HG03521 (cell line): ENCODE measurements at regions not wholly inside any gene's neighbourhood (a gene's known extent, or its start where the extent isn't known, plus 50 kb on each side); places are given as distances from the start of the nearest gene placed in this dataset.

Experiments used
- ATAC-seq: cut with Tn5 transposase; IDR thresholded peaks from one replicate; pipeline ENCODE4 v1.9.1; 2021; ENCODE audit warnings: mild to moderate bottlenecking, moderate library complexity; ENCODE audit not compliant: unreplicated experiment

DNA sequence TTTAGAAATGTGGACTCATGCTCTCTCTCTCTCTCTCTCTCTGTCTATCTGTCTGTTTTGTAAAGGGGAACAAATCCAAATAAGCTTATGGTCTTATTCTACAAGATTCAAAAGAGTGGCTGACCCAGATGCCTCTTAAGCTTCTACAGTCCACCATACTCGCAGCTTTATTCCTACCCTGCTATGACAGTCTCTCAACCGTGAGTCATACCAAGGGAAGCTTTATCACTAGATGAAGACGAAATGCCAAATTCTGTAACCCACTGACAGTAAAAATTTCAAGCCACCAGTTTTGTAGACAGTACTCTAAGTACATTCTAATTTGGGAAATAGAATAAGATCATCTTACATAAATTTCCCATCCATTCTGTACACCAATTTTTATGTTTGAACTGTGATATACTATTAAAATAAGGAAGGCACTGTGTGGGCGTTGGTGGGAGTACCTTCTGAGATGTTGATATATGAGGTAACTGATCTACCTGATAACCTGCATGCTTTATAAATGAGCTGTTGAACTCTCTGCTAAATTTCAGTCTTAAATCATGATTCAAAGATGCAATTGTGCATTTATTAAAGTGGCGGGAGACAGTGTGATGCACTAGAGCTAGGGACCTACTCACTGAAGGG is 153.2 kb downstream of the KLF6 start:
- no peak for ATAC-seq

DNA sequence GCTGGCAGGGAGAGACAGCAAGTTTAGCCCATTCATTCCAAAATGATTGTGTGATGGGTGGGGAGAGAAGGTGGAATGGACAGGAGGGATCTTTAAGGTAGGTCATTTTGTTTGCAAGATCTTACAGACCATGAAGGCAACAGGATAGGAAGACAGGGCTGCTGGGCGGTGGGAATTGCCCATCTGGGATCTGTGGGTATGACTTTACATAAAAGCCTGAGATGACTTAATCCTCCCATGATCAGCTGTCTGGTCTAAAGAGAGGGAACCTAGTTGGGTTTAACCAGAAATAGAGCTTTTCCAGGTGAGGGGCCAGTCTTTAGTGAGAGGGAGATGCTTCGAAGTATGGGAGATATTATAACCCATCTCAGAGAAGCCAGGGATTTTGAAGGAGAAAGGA is 153.7 kb downstream of the KLF6 start:
- ATAC-seq: no peak

DNA sequence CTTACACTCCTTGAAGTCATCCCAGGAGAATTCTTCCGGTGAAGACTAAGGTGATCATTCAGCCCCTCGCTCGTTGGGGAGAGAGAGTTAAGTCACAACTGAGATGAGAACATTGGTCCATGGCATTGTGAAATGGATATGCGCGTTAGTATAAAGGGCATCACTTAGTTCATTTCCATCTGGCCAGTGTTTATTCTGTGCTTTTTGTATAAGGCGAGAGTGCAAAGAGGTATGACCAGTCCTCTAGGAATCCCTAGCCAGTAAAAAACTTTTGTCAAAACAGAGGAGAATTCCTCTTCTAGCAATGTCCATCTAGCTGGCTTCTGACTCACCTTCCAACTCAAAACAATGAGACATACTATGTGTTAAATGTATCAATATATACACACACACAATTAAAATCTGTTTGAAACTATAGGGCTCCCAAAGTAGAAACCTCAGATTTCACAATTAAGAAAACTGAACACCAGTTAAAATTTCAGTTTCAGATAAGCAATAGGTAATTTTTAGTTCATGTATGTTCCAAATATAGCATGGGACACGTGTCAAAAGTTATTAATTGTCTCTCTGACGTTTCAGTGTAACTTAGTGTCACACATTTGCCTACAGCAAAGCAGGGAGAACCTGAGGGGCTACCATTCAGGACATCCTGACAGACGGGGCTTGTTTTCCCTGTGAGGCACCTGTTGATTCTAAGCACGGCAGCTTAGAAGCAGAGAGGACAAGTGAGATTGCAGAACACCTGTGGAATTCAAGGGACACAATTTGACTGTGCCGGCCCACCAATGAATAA is 158.9 kb downstream of the KLF6 start:
- peak; percentile 64 for ATAC-seq

DNA sequence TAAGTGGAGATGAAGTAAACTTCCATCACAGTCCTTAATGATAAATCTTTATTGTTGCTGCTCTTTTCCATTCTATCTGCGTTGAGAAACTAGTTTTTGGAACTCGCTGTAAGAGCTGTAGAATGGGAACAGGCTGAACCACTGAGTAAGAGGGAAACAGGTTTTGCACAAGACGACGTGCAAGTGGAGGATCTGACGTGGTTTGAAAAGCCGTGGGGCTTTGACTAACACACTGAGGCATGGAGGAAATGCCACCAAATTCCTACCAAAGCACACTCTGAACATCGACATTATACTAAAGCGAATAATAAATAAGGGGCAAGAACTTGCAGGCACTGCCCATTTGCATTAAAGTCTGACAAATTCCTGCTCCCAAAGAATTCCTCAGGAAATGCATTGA is 160.6 kb downstream of the KLF6 start:
- ATAC-seq: no peak

DNA sequence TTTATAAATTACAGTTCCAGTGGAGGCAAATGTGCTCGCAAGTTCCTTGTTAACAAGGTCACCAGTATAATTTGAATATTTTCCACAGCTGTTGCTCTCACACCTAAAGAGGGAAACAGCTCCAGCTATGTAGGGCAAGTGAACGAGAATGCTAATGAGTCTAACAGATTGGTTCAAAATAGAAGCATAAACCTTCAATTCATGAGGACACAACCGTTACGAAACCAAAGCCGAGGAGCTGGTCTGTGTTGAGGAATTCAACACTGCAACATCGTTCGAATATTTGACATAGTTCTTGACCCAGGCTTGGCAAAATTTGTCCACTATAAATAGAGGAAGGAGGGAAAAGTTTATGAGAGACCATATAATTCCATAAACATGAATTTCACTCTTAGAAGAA is 161.3 kb downstream of the KLF6 start:
- ATAC-seq: no peak

DNA sequence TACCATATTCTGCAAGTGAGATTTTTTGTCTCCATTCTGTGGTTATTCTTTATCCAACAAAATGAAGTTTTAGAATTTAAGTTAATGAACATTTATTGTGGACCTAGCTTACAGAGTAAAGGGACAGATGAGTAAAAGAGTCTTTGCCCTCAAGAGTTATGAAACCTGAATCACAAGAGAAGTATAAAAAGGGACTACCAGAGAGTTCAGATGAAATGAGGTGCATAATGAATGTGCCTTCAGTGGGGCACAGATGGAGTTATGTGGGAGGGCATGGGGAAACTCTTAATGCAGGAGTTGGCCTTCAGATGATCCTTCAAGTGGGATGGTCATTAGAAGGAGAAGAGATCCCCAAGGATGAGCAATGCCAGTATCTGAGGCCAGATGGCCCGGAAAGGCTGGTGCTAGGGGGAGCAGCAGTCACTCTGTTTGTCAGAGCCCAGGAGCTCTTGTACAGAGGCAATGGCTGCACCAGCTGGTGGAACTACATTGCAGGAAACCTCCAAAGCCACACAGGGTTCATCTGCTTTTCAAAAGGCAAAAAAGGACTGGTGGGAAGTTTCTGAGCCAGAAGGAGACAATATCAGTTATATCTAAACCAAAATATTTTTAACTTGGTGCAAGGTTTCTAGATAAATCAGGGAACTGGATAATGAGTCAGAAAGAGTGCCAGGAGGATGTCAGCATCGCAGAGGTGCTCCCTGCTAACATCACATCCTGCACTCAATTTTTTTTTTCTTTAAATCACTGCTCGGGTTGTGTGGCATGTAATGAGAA is 162.0 kb downstream of the KLF6 start:
- ATAC-seq: peak; percentile 35

DNA sequence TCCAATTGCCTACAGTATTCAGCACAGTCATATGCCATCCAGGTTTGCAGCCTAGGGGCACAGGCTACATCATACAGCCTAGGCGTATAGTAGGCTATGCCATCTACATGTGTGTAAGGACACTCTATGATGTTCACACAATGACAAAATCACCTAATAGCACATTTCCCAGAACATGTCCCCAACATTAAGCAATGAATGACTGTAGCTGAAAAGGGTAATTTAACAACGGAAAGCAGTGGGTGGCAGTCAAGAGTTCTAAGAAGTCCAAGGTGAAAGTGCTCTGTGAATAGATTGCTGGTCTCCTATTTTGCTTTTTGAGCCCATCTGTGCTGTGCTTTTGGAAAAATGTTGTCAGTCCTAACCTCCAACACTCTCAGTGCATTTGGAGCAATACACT is 162.6 kb downstream of the KLF6 start:
- ATAC-seq: no peak

DNA sequence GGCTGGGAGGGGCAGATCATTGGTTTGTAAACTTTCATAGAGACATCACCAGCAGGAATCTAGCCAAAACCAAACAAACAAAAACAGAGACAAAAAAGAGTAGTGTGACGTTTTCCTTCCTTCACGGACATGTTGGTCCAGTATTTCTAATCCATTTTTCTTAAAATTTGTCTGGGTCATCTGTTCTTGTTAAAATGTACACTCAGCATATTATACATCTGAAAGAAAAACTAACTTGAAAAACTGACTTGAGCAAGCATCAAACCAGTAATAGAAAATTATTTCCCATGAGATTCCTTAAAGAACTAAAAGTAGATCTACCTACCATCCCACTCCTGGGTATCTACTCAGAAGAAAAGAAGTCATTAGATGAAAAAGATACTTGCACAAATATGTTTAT is 164.2 kb downstream of the KLF6 start:
- no peak for ATAC-seq

DNA sequence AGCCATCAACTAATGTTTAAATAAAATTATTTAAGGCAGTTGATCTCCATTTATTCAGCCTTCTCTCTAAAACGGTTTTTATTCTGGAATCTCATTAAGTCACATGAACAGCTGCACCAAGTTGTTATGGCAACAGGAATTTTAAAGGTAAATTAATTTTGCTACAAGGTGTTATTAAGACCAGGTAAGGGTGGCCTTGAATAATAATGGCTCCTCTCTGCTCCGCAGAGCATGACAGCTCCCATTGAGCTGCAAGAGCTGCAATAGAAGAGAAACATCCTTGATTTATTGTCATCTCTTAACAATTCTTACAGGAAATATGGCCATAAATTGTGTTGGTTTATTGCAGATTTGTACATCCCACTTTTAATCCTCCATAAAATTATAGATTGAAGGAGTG is 165.8 kb downstream of the KLF6 start:
- ATAC-seq: no peak

DNA sequence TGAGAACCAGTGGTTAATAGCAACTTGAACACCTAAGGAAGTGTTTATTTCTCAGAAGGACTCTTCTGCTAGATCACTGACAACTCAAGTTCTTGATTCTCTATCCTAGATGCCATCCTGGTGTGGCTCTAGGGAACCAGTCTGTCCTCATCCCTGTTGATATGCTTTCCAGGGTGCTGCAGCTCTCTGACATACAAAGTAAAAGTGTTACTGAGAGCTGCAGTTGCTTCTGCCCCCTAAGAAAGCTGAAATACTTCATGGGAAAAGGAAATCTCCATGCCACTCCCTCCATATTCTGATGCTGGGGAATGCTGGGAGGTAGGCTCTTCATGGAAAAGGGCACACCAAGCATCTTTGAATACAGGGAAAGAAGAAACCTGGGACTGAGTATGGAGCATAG is 168.1 kb downstream of the KLF6 start:
- ATAC-seq: no peak

DNA sequence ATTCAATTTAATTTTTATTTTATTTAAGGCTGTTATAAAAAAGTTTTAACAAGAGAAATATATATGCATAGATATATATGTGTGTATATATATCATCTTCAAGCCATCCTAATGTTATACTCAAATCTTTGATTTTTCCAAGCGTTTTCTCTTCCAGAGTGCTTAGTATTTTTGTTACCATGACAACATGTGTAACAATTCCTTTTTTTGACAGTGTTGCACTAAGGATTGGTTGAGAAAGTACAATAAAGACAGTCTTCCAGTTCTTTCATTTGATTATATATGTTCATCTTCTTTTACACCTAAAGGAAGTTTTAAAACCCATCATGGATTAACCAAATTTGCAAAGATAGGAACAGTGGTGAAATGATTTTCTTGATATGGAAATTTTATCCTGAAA is 171.7 kb downstream of the KLF6 start:
- ATAC-seq: no peak

DNA sequence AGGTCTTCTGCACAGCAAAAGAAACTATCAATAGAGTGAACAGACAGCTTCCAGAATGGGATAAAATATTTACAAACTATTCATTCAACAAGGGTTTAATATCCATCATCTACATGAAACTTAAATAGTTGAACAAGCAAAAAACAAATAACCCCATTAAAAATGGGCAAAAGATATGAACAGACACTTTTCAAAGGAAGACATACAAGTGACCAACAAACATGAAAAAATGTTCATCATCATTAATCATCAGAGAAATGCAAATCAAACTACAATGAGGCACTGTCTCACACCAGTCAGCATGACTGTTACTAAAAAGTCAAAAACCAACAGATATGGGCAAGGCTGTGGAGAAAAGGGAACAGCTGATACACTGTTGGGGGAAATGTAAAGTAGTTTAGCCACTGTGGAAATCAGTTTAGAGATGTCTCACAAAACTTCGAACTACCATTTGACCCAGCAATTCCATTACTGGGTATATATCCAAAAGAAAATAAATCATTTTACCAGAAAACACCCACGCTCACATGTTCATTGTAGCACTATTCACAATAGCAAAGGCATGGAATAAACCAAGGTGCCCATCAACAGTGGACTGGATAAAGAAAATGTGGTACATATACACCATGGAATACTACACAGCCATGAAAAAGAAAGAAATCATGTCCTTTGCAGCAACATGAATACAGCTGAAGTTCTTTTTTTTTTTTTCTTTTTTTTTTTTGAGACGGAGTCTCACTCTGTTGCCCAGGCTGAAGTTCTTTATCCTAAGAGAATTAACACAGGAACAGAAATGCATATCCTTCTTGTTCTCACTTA is 172.6 kb downstream of the KLF6 start:
- ATAC-seq: no peak

DNA sequence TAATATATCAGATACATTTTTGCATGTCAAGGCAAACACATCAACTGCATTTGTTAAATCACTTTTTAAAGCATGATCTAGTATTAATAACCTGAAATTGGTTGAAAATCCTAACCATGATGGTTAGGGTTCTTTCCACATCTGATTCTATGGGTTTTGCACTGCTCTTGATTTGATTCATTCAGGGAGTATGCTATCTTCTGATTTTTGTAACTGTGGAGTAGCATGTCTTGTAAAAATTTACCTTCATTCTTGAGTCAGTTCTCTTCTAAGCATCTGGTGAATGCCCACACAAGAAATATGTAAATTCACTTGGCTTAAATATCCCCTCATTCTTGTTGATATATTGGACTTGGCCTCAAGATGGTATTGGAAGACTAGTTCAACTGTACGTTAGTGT is 178.7 kb downstream of the KLF6 start:
- no peak for ATAC-seq

DNA sequence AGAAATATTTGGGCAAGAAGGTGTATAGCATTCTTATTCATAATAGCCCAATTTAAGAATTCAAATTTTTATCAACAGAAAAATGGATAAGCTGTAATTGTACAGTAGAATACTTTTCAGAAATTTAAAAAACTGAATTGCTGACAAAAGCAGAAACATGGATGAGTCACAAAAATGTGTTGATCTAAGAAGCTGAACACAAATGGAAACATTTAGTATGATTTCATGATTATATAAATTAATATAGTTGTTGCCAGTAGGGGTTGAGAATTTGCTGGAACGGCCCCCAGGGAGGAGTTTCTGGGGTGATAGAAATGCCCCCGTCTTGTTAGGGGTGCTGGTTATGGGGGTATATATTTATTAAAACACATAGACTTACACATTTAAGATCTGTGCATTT is 179.1 kb downstream of the KLF6 start:
- ATAC-seq: no peak

DNA sequence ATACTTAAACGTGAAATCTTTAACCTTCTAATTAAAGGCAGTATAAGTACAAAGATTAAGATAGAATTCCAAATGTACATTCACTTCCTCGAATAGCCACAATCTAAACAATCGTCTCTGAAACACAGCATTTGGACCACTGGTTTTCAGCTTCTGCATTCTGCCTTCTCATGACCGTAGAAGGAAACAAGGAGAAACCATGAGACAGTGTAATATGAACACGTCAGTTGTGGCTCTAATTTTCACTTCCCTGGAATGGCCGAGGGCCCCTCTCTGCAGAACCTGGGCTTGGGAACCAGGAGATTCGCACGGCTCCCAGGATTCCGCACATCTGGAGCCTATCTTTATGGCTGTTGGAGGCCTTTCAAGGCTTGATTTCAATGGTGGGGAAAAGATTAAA is 189.3 kb downstream of the KLF6 start:
- no peak for ATAC-seq

DNA sequence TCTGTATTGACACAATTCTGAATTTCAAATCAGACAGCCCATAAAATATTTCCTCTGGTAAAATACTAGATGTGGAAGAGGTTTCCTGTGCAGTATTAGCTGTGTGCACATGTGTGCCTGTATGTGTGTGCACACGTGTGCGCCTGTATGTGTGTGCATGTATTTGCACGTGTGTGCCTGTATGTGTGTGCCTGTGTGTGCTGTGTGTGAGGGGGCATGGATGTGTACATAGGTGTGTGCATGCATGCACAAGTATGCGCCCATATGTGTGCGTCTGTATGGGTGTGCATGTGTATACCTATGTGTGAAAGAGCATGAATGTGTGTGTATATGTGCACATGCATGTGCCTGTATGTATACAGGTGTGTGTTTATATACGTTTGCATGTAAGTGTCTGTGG is 191.4 kb downstream of the KLF6 start:
- ATAC-seq: no peak

DNA sequence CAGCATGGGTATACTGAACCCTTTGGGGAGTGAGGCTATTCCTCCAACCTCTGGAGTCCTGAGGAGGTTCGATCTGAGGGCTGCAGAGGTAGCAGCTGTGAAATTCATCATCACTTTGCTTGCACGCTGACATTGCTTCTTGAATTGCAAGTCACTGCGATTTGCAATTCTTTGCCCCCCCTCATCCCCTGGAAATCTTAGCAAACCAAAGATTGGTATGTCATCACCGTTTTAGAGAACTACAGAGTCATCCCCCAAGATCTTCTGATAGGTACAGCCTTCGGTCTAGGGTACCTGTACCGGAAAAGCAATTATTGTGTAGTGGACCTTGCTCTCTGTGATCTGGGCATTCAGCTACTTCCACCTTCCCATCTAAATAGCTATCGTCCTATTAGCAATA is 192.6 kb downstream of the KLF6 start:
- ATAC-seq: no peak

DNA sequence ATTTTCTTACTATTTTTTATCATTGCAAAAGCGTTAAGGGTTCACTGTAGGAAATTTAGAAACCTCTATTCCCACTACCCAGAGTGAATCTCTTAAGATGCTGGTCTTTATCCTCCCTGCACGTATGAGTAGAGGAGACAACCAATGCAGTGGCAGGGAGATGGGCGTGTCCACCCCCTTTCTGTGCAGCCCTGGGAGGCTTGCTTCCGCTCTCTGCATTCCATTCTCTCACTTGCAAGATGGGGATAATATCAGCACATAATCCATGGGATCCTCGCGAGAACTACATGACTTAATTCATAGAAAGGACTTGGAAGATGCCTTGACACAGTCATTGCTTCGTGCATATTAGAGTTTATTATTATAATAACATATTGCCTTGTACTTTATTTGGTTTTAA is 196.2 kb downstream of the KLF6 start:
- ATAC-seq: no peak

DNA sequence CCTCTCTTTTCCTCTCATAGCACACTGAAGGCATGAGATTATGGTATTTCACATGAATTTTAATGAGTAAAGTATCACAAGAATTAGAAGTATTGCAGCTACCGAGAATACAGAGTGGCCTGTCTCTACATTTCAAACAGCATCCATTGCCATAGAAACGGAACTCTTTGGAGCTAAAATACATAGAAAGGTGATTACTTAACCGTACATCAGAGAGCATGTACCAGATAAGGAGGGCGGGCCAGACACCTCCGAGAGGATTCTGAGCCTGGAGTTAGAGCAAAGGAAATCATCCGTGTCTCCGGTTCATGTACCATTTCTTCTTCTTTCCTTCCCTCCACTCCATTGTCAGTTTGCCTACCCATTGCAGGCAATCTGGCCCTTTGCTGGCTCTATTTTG is 196.7 kb downstream of the KLF6 start:
- no peak for ATAC-seq

DNA sequence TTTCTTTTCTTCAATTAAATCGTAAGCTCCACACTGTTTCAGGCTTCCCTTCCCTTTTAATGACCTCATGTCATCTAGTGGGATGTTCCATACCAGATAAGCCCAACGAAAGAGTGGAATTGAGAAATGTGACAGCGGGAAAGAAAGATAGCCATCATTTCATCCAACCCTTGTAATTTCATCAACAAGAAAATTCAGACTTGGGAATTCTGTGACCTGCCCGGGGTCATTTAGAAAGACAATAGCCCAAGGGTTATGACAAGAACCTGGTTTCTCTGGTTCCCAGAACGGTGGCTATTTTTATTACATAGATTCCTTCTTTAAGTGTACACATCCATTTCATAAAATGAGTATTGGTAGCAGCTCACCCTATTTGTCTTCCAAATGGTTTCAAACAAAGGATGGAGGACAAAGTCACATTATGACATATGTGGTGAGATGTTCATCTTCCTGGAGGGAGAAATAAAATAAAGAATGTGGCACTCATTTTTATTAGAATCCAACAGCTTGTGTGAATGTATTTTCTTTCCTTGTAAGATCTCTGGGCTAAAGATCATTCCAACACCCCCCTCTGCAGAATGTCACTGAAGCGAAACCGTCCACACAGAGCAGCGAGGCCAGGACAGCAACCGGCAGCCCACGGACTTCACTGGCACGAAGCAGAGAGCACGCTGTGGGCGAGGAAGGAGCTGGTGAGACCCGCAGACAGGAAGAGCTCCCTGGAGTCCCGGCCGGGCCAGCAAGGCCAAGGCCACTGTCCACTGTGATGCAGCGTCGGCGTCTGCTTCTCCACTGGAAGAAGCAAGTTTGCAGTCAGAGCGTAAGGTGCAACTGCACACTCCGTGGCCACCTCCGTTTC is 199.9 kb downstream of the KLF6 start:
- ATAC-seq: no peak
